ENCODE measurements at regions not wholly inside any gene's neighbourhood (a gene's known extent, or its start where the extent isn't known, plus 50 kb on each side); places are given as distances from the start of the nearest gene placed in this dataset.

- H3K27ac Mint-ChIP-seq, result no peak overlapping the region
- ChIA-PET POLR2A (no interaction called here), CTCF (no interaction called here)
- ATAC-seq, result no peak
- intact Hi-C loops (cut with micrococcal nuclease), result no loop called here
- no peak for TF ChIP-seq CTCF (IDR thresholded peaks at IDR 0.05)
- DNase-seq, result no peak
- H3K9me3 Mint-ChIP-seq, result peaks cover 8% of the 10 kb centered on the region
- H3K36me3 Mint-ChIP-seq (ENCODE audit: low read depth), result no peaks in the 10 kb centered on the region
- no peaks in the 10 kb centered on the region for H3K27me3 Mint-ChIP-seq
- no peak overlapping the region for H3K4me3 Mint-ChIP-seq
- H3K4me1 Mint-ChIP-seq (ENCODE audit: low read depth), result no peaks in the 10 kb centered on the region
These were observed 1967.5 kb downstream of the SUCLG1 start for GRCh38 chr2:82491591-82491990.

- DNase-seq (no peak), ATAC-seq (no peak)
- Mint-ChIP-seq H3K27ac (no peak overlapping the region), H3K4me3 (no peak overlapping the region), H3K27me3 (no peaks in the 10 kb centered on the region), H3K36me3 (ENCODE audit: low read depth) (no peaks in the 10 kb centered on the region), H3K4me1 (ENCODE audit: low read depth) (no peaks in the 10 kb centered on the region), H3K9me3 (peaks cover 5% of the 10 kb centered on the region)
- ChIA-PET CTCF (no interaction called here), POLR2A (no interaction called here)
- intact Hi-C loops (cut with micrococcal nuclease), result no loop called here
- TF ChIP-seq CTCF (IDR thresholded peaks at IDR 0.05), result no peak
These were observed 1971.7 kb downstream of the SUCLG1 start for GRCh38 chr2:82487354-82487753.

GRCh38 chr2:82485701-82486100 is 1973.4 kb downstream of the SUCLG1 start:
- no peak overlapping the region for H3K27ac Mint-ChIP-seq
- H3K9me3 Mint-ChIP-seq, result peaks cover 4% of the 10 kb centered on the region
- no peaks in the 10 kb centered on the region for H3K27me3 Mint-ChIP-seq
- no peaks in the 10 kb centered on the region for H3K36me3 Mint-ChIP-seq (ENCODE audit: low read depth)
- H3K4me3 Mint-ChIP-seq, result no peak overlapping the region
- ChIA-PET POLR2A (no interaction called here), CTCF (no interaction called here)
- no peak for TF ChIP-seq CTCF (IDR thresholded peaks at IDR 0.05)
- intact Hi-C loops (cut with micrococcal nuclease), result no loop called here
- DNase-seq (no peak), ATAC-seq (no peak)
- H3K4me1 Mint-ChIP-seq (ENCODE audit: low read depth), result no peaks in the 10 kb centered on the region

GRCh38 chr2:82481207-82481606 is 1977.9 kb downstream of the SUCLG1 start:
- no peak for TF ChIP-seq CTCF (IDR thresholded peaks at IDR 0.05)
- H3K9me3 Mint-ChIP-seq, result peaks cover 8% of the 10 kb centered on the region
- no peak overlapping the region for H3K27ac Mint-ChIP-seq
- intact Hi-C loops (cut with micrococcal nuclease), result no loop called here
- no peak overlapping the region for H3K4me3 Mint-ChIP-seq
- DNase-seq (no peak), ATAC-seq (no peak)
- CTCF ChIA-PET, result no interaction called here
- H3K27me3 Mint-ChIP-seq, result no peaks in the 10 kb centered on the region
- POLR2A ChIA-PET, result no interaction called here
- no peaks in the 10 kb centered on the region for H3K36me3 Mint-ChIP-seq (ENCODE audit: low read depth)
- no peaks in the 10 kb centered on the region for H3K4me1 Mint-ChIP-seq (ENCODE audit: low read depth)

- CTCF ChIA-PET, result no interaction called here
- no peak for TF ChIP-seq CTCF (IDR thresholded peaks at IDR 0.05)
- DNase-seq (no peak), ATAC-seq (no peak)
- H3K36me3 Mint-ChIP-seq (ENCODE audit: low read depth), result no peaks in the 10 kb centered on the region
- H3K9me3 Mint-ChIP-seq, result peaks cover 8% of the 10 kb centered on the region
- no peaks in the 10 kb centered on the region for H3K27me3 Mint-ChIP-seq
- POLR2A ChIA-PET, result no interaction called here
- no peak overlapping the region for H3K27ac Mint-ChIP-seq
- H3K4me1 Mint-ChIP-seq (ENCODE audit: low read depth), result no peaks in the 10 kb centered on the region
- H3K4me3 Mint-ChIP-seq, result no peak overlapping the region
- intact Hi-C loops (cut with micrococcal nuclease), result no loop called here
These were observed 1980.4 kb downstream of the SUCLG1 start for GRCh38 chr2:82478641-82479040.

All from activated CD8-positive, alpha-beta T cell treated with anti-CD3 and anti-CD28 coated beads for 36 hours (primary cell).